ENCODE measurements at regions not wholly inside any gene's neighbourhood (a gene's known extent, or its start where the extent isn't known, plus 50 kb on each side); places are given as distances from the start of the nearest gene placed in this dataset.

- TF ChIP-seq SMYD3 (CRISPR knock-in tag; IDR thresholded peaks at IDR 0.05): no peak; the same call in 1 of the 2 replicates
- no peak for TF ChIP-seq SETDB1 (CRISPR knock-in tag; IDR thresholded peaks at IDR 0.05; ENCODE audit: borderline replicate concordance)
- no peak for TF ChIP-seq ZNF749 (CRISPR knock-in tag; IDR thresholded peaks at IDR 0.05; ENCODE audit: borderline replicate concordance)
- no peak for TF ChIP-seq ZNF615 (CRISPR knock-in tag; IDR thresholded peaks at IDR 0.05; ENCODE audit: borderline replicate concordance)
- peak; percentile 99 for TF ChIP-seq ZBTB46 (CRISPR knock-in tag; IDR thresholded peaks at IDR 0.05; ENCODE audit: borderline replicate concordance)
- TF ChIP-seq RBM22 (optimal IDR thresholded peaks at IDR 0.05; ENCODE audit: low read length): no peak
- TF ChIP-seq MBNL3 (CRISPR knock-in tag; conservative IDR thresholded peaks at IDR 0.05): no peak
- peak; percentile 95 for TF ChIP-seq ZNF646 (CRISPR knock-in tag; IDR thresholded peaks at IDR 0.05)
- peak; percentile 86; the same call in 1 of the 2 replicates for TF ChIP-seq HOXA5 (CRISPR knock-in tag; IDR thresholded peaks at IDR 0.05)
- no peak for TF ChIP-seq ZNF562 (CRISPR knock-in tag; IDR thresholded peaks at IDR 0.05; ENCODE audit: borderline replicate concordance)
- peak; percentile 91 for TF ChIP-seq ZNF609 (CRISPR knock-in tag; IDR thresholded peaks at IDR 0.05; ENCODE audit: borderline replicate concordance)
- peak; percentile 84 for TF ChIP-seq CEBPG (CRISPR knock-in tag; IDR thresholded peaks at IDR 0.05)
- TF ChIP-seq ZNF607 (CRISPR knock-in tag; IDR thresholded peaks at IDR 0.05; ENCODE audit: borderline replicate concordance): peak; percentile 82; the same call in 1 of the 2 replicates
- no peak for TF ChIP-seq KDM4B (CRISPR knock-in tag; IDR thresholded peaks at IDR 0.05)
- no peak; the same call in 1 of the 2 replicates for TF ChIP-seq MYC (CRISPR knock-in tag; IDR thresholded peaks at IDR 0.05; ENCODE audit: borderline replicate concordance)
- peak; percentile 83 for TF ChIP-seq HDAC1 (CRISPR knock-in tag; IDR thresholded peaks at IDR 0.05)
These were observed 150.0 kb downstream of the TOMM20 start (continued) for GRCh38 chr1:234978397-234979295.
